Tibial nerve (tissue), 4 donors: ENCODE measurements at regions not wholly inside any gene's neighbourhood (a gene's known extent, or its start where the extent isn't known, plus 50 kb on each side); places are given as distances from the start of the nearest gene placed in this dataset.
"Not testable (repeated sequence)": the region's sequence is repeated elsewhere in the genome, so short reads cannot be mapped to it uniquely, and the experiment has no call there.

Source experiments
- DNase-seq, 2 donors: peaks; one replicate each; pipeline ENCODE4 v3.0.0-alpha.2; 2019; ENCODE audit warnings: low spot score in 2 of 2
- H3K27ac ChIP-seq, 4 donors: fragments of 200-600 bp; sonication (generic) in 3 of 4; one replicate each; pipeline ENCODE4 v1.5.1; 2017 to 2019; ENCODE audit warnings: mild to moderate bottlenecking in 1 of 4
- H3K27me3 ChIP-seq, 2 donors: fragments of 200-600 bp; sonication (generic) in 1 of 2; one replicate each; pipeline versions ENCODE4 v1.5.1 to v1.6.0; 2017 to 2019
- H3K36me3 ChIP-seq, 3 donors: fragments of 200-600 bp; sonication (generic); one replicate each; pipeline ENCODE4 v1.5.1; 2018 to 2019
- H3K4me1 ChIP-seq, 4 donors: fragments of 200-600 bp; sonication (generic) in 3 of 4; one replicate each; pipeline ENCODE4 v1.5.1; 2017 to 2019
- H3K4me3 ChIP-seq, 4 donors: fragments of 200-600 bp; sonication (generic) in 3 of 4; one replicate each; pipeline ENCODE4 v1.5.1; 2017 to 2019; ENCODE audit warnings: mild to moderate bottlenecking in 1 of 4, moderate library complexity in 1 of 4
- H3K9me3 ChIP-seq, 4 donors: fragments of 200-600 bp; sonication (generic) in 3 of 4; one replicate each; pipeline ENCODE4 v1.5.1; 2017 to 2019
- EP300 ChIP-seq, 2 donors: sonication (generic); formaldehyde crosslinking; IDR thresholded peaks; one replicate each; pipeline ENCODE4 v1.6.1; 2017; ENCODE audit warnings: antibody characterized with exemption in 2 of 2, mild to moderate bottlenecking in 1 of 2
- POLR2A ChIP-seq, 2 donors: fragments of 450-650 bp; IDR thresholded peaks; one replicate each; pipeline ENCODE4 v1.6.1; 2017; ENCODE audit warnings: antibody characterized with exemption in 2 of 2, mild to moderate bottlenecking in 2 of 2, moderate library complexity in 2 of 2
- WGBS, 2 donors: methylation state at CpG; one replicate each; pipeline ENCODE4 v1.1.5; 2018; 5-methylcytosine and 5-hydroxymethylcytosine counted together
- TF ChIP-seq, protein P1 (sequence below), 5 experiments: fragments of 200-600 bp in 3 of 5; fragments of 450-650 bp in 2 of 5; sonication (generic) in 3 of 5; IDR thresholded peaks; one replicate each; pipeline ENCODE4 v1.5.1; 2016 to 2019; ENCODE audit warnings: antibody characterized with exemption in 5 of 5, mild to moderate bottlenecking in 3 of 5, moderate library complexity in 2 of 5

DNA sequence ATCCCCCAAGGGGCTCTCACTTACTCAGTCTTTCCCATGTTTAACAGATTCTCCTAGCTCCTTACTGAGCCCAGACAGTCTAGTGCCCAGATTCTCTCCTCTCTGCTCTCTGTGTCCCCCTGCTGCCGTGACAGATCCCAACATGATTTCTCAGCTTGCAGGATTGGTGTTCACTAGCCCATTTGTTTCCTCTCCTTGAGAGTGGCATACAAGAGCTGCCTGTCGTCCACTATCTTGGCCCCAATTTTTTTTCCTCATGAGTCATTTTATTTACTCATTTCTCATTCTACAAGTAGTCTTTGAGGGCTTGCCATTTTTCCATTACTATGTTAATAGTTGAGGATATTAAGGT lies 199.9 kb upstream of the FN1 start:
- no peak overlapping the region for H3K4me3 ChIP-seq
- WGBS, 2 donors: 50 to 61% methylated on average over 2 of the region's 2 CpGs
- TF ChIP-seq, protein P1, sequence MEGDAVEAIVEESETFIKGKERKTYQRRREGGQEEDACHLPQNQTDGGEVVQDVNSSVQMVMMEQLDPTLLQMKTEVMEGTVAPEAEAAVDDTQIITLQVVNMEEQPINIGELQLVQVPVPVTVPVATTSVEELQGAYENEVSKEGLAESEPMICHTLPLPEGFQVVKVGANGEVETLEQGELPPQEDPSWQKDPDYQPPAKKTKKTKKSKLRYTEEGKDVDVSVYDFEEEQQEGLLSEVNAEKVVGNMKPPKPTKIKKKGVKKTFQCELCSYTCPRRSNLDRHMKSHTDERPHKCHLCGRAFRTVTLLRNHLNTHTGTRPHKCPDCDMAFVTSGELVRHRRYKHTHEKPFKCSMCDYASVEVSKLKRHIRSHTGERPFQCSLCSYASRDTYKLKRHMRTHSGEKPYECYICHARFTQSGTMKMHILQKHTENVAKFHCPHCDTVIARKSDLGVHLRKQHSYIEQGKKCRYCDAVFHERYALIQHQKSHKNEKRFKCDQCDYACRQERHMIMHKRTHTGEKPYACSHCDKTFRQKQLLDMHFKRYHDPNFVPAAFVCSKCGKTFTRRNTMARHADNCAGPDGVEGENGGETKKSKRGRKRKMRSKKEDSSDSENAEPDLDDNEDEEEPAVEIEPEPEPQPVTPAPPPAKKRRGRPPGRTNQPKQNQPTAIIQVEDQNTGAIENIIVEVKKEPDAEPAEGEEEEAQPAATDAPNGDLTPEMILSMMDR (IDR thresholded peaks at IDR 0.05): no peak
- TF ChIP-seq EP300 (IDR thresholded peaks at IDR 0.05) (no peak), POLR2A (IDR thresholded peaks at IDR 0.05) (no peak)
- H3K4me1 ChIP-seq: no peaks in the 10 kb centered on the region
- peaks cover 0 to 32% (median 0%) of the 10 kb centered on the region in 4 donors for H3K9me3 ChIP-seq
- H3K27me3 ChIP-seq: no peaks in the 10 kb centered on the region
- no peaks in the 10 kb centered on the region for H3K36me3 ChIP-seq
- no peak overlapping the region for H3K27ac ChIP-seq
- no peak for DNase-seq

DNA sequence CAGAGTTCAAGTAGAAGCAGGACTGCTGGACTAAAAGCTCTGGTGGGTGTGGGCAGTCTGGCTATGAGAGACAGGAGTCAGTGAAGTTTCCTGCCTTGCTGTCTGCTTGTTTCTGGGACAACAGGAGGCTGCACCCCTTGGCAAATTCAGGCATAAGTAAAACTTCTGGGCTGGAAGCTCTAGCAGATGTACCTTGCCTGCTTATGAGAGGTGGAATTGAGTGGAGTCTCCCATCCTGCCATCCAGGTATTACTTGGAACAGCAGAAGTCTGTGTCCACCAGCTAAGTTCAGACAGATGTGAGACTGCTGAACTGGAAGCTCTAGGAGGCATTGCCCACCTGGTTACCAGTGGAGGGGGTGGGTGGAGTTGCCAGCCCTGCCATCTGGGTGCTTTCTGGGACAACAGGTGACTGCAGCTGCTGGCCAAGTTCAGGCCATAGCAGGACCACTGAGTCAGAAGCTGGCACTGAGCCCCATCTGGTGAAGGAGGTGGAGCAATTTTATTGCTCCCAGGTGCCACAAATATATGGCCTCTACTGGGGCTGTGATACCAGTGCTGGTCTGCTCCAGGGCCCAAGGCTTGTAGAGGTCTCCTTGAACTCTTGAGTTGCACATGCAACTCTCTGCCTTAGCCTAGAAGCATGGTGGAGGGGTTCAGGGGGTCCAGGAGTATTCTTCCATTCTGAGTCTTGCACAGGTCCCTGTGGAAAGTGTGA lies 199.4 kb upstream of the FN1 start:
- Histone ChIP-seq H3K4me1 (no peaks in the 10 kb centered on the region), H3K4me3 (no peak overlapping the region), H3K27ac (no peak overlapping the region), H3K27me3 (no peaks in the 10 kb centered on the region), H3K36me3 (no peaks in the 10 kb centered on the region), H3K9me3 (peaks cover 0 to 37% (median 0%) of the 10 kb centered on the region in 4 donors)
- TF ChIP-seq EP300 (IDR thresholded peaks at IDR 0.05) (no peak), POLR2A (IDR thresholded peaks at IDR 0.05) (no peak)
- TF ChIP-seq, protein P1 (IDR thresholded peaks at IDR 0.05): no peak
- no peak for DNase-seq

DNA sequence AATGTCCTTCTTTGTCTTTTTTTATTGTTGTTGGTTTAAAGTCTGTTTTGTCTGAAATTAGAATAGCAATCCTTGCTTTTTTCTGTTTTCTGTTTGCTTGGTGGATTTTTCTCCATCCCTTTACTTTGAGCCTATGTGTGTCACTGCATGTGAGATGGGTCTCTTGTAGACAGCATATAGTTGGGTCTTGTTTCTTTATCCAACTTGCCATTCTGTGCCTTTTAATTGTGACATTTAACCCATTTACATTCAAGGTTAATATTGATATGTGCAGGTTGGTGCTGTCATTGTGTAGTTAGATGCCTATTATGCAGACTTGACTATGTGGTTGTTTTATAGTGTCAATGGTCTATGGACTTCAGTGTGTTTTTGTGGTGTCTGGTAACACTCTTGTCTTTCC lies 197.5 kb upstream of the FN1 start:
- Histone ChIP-seq H3K4me1 (no peaks in the 10 kb centered on the region), H3K27me3 (no peaks in the 10 kb centered on the region), H3K9me3 (peaks cover 0 to 37% (median 0%) of the 10 kb centered on the region in 4 donors), H3K36me3 (no peaks in the 10 kb centered on the region), H3K4me3 (no peak overlapping the region), H3K27ac (no peak overlapping the region)
- no peak for DNase-seq
- no peak for TF ChIP-seq POLR2A (IDR thresholded peaks at IDR 0.05)
- TF ChIP-seq, protein P1 (IDR thresholded peaks at IDR 0.05): no peak
- no peak for TF ChIP-seq EP300 (IDR thresholded peaks at IDR 0.05)

DNA sequence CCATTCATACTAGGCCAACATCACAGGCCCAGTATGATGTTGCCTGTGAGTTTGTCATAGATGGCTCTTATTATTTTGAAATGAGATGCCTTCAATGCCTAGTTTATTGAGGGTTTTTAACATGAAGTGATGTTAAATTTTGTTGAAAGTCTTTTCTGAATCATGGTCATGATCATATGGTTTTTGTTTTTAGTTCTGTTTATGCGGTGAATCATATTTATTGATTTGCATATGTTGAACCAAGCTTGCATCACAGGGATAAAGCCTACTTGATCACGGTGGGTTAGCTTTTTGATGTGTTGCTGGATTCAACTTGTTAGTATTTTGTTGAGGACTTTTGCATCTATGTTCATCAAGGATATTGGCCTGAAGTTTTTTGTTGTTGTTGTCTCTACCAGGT lies 195.8 kb upstream of the FN1 start:
- no peaks in the 10 kb centered on the region for H3K4me1 ChIP-seq
- no peak for DNase-seq
- no peak overlapping the region for H3K4me3 ChIP-seq
- no peaks in the 10 kb centered on the region for H3K27me3 ChIP-seq
- H3K9me3 ChIP-seq: peaks cover 0 to 29% (median 0%) of the 10 kb centered on the region in 4 donors
- TF ChIP-seq, protein P1 (IDR thresholded peaks at IDR 0.05): no peak
- no peak for TF ChIP-seq POLR2A (IDR thresholded peaks at IDR 0.05)
- no peak for TF ChIP-seq EP300 (IDR thresholded peaks at IDR 0.05)
- H3K27ac ChIP-seq: no peak overlapping the region
- H3K36me3 ChIP-seq: no peaks in the 10 kb centered on the region
- 88 to 100% methylated on average over 2 of the region's 2 CpGs for WGBS, 2 donors

DNA sequence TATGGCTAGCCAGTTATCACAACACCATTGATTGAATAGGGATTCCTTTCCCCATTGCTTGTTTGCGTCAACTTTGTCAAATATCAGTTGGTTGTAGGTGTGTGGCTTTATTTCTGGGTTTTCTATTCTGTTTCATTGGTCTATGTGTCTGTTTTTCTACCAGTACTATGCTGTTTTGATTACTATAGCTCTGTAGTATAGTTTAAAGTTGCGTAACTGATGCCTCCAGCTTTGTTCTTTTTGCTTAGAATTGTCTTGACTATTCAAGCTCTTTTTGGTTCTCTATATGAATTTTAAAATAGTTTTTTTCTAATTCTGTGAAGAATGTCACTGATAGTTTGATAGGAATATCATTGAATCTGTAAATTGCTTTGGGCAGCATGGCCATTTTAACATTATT lies 194.9 kb upstream of the FN1 start:
- DNase-seq, H3K27me3 ChIP-seq, H3K4me3 ChIP-seq, H3K36me3 ChIP-seq, H3K27ac ChIP-seq, H3K4me1 ChIP-seq: not testable (repeated sequence)
- WGBS, 2 donors: 99% methylated on average over 2 of the region's 2 CpGs
- H3K9me3 ChIP-seq: peaks cover 0 to 29% (median 0%) of the 10 kb centered on the region in 4 donors

DNA sequence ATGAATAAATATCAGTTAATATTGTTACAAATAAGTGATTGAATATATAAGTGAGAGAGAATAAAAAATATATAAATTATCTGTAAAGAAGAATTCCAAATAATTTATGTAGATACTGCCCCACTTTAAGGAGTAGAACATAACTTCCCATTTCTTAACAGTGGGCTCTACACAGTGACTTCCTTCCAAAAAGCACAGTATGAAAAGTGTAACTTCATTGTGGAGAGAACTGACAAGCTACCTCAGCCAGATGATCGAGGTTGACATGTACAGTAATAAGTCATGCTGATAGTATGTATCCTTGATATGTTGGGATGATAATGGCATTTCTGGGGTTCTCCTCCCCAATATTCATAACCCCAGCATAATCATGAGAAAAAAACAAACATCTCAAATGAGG lies 191.9 kb upstream of the FN1 start:
- Histone ChIP-seq H3K4me3 (no peak overlapping the region), H3K27me3 (no peaks in the 10 kb centered on the region), H3K9me3 (peaks cover 0 to 17% (median 0%) of the 10 kb centered on the region in 4 donors), H3K36me3 (no peaks in the 10 kb centered on the region), H3K27ac (no peak overlapping the region), H3K4me1 (no peaks in the 10 kb centered on the region)
- DNase-seq: no peak
- WGBS, 2 donors: 75 to 88% methylated on average over 1 of the region's 1 CpG
- TF ChIP-seq POLR2A (IDR thresholded peaks at IDR 0.05) (no peak), EP300 (IDR thresholded peaks at IDR 0.05) (no peak)
- TF ChIP-seq, protein P1 (IDR thresholded peaks at IDR 0.05): no peak
